ENCODE measurements at regions not wholly inside any gene's neighbourhood (a gene's known extent, or its start where the extent isn't known, plus 50 kb on each side); places are given as distances from the start of the nearest gene placed in this dataset.
"Not testable (repeated sequence)": the region's sequence is repeated elsewhere in the genome, so short reads cannot be mapped to it uniquely, and the experiment has no call there.

DNA sequence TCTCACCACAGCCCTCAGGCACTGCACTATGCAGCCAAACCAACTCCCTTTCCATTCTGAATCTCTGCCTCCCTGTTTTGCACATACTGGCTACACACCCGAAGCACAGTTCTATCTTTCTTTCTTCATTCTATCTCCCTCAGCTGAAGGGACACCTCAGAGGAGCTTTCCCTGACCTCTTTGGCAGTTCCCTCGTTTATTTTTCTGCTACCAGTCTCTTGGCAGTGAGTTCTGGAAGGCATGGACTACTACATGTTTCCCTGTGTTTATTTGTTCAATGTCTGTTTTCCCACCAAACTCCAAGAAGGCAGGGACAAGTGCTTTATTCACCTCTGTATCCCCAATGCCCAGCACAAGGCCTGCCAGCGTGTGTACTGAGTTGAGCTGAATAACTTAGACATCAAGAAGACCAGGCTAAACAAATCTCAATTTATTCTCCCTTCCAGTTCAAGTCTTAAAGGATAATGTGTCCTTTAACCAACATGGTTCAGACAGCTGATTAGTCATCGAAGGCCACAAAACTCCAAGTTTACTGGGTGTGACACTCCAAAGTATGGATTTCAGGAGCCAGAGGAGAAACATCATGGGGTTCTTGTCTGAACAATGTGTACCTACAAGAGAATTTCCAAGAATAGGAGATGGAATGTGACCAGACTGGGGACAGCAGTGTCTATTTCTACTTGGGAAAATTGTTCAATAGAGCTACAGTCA lies 260.1 kb upstream of the CTNNB1 start:
- TF ChIP-seq BHLHE40 (IDR thresholded peaks at IDR 0.05; ENCODE audit: borderline replicate concordance) (no peak), ZNF384 (IDR thresholded peaks at IDR 0.05) (no peak), SP1 (IDR thresholded peaks at IDR 0.05) (no peak), FOXA1 (IDR thresholded peaks at IDR 0.05) (no peak), TARDBP (IDR thresholded peaks at IDR 0.05) (no peak), HDGF (IDR thresholded peaks at IDR 0.05; ENCODE audit: borderline replicate concordance) (no peak), NFRKB (IDR thresholded peaks at IDR 0.05) (no peak), CTBP1 (IDR thresholded peaks at IDR 0.05; ENCODE audit: borderline replicate concordance) (no peak), L3MBTL2 (conservative IDR thresholded peaks at IDR 0.05) (no peak), ARNT (IDR thresholded peaks at IDR 0.05) (no peak), SUZ12 (IDR thresholded peaks at IDR 0.05) (no peak), FOXM1 (IDR thresholded peaks at IDR 0.05; ENCODE audit: borderline replicate concordance) (no peak), FOXK2 (IDR thresholded peaks at IDR 0.05) (no peak), ELF4 (IDR thresholded peaks at IDR 0.05) (no peak), LEF1 (IDR thresholded peaks at IDR 0.05; ENCODE audit: borderline replicate concordance) (no peak)
- TF ChIP-seq, protein P1, sequence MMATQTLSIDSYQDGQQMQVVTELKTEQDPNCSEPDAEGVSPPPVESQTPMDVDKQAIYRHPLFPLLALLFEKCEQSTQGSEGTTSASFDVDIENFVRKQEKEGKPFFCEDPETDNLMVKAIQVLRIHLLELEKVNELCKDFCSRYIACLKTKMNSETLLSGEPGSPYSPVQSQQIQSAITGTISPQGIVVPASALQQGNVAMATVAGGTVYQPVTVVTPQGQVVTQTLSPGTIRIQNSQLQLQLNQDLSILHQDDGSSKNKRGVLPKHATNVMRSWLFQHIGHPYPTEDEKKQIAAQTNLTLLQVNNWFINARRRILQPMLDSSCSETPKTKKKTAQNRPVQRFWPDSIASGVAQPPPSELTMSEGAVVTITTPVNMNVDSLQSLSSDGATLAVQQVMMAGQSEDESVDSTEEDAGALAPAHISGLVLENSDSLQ (IDR thresholded peaks at IDR 0.05) = no peak
- ChIA-PET POLR2A (no interaction called here), CTCF (no interaction called here)
- DNase-seq (ENCODE audit: extremely low spot score) = no peak

DNA sequence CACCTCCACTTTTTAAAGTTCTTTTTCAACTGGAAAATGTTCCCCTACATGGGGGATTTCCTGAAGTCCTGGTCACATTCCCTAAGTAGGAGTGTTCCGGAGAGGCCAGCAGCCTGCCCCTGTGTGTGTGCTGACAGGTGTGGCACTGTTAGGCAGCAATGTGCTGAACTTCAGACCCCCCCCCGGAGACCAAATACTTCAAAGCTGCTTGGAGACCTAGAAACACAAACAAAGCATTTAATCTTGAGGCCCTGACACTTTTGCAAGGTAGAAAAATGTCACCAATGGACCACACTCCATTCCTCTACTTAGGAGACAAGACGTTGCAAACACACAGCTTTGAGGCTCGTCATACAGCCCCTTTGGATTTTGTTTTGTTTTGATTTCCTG lies 259.6 kb upstream of the CTNNB1 start:
- ChIA-PET CTCF (no interaction called here), POLR2A (no interaction called here)
- TF ChIP-seq FOXA1 (IDR thresholded peaks at IDR 0.05) = no peak
- TF ChIP-seq FOXM1 (IDR thresholded peaks at IDR 0.05; ENCODE audit: borderline replicate concordance) = no peak
- TF ChIP-seq ELF4 (IDR thresholded peaks at IDR 0.05) = no peak
- no peak for TF ChIP-seq ZNF384 (IDR thresholded peaks at IDR 0.05)
- no peak for TF ChIP-seq NFRKB (IDR thresholded peaks at IDR 0.05)
- TF ChIP-seq ARNT (IDR thresholded peaks at IDR 0.05) = no peak
- no peak for TF ChIP-seq TARDBP (IDR thresholded peaks at IDR 0.05)
- TF ChIP-seq, protein P1 (IDR thresholded peaks at IDR 0.05) = no peak
- TF ChIP-seq LEF1 (IDR thresholded peaks at IDR 0.05; ENCODE audit: borderline replicate concordance) = no peak
- TF ChIP-seq SUZ12 (IDR thresholded peaks at IDR 0.05) = no peak
- TF ChIP-seq FOXK2 (IDR thresholded peaks at IDR 0.05) = no peak
- DNase-seq (ENCODE audit: extremely low spot score) = no peak

DNA sequence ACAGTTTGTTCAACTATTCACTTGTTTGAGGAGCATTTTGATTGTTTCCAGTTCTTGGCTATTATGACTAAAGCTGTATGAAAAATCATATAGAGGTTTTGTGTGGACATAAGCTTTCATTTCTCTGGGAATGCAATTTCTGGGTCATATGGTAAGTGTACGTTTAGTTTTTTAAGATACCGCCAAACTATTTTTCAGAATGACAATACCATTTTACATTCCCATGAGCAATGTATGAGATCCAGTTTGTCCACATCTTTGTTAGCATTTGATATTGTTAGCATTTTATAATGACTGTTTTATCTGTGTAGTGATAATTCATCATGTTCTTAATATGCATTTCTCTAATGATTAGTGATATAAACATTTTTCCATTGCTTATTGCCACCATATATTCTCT lies 258.7 kb upstream of the CTNNB1 start:
- ChIA-PET POLR2A (no interaction called here), CTCF (no interaction called here)
- TF ChIP-seq ZNF384 (IDR thresholded peaks at IDR 0.05) = no peak
- TF ChIP-seq LEF1 (IDR thresholded peaks at IDR 0.05; ENCODE audit: borderline replicate concordance) = no peak
- TF ChIP-seq CTBP1 (IDR thresholded peaks at IDR 0.05; ENCODE audit: borderline replicate concordance) = no peak
- TF ChIP-seq, protein P1 (IDR thresholded peaks at IDR 0.05) = no peak
- TF ChIP-seq SP1 (IDR thresholded peaks at IDR 0.05) = no peak
- no peak for TF ChIP-seq L3MBTL2 (conservative IDR thresholded peaks at IDR 0.05)
- no peak for TF ChIP-seq NFRKB (IDR thresholded peaks at IDR 0.05)
- TF ChIP-seq FOXM1 (IDR thresholded peaks at IDR 0.05; ENCODE audit: borderline replicate concordance) = no peak
- TF ChIP-seq ELF4 (IDR thresholded peaks at IDR 0.05) = no peak
- no peak for TF ChIP-seq HDGF (IDR thresholded peaks at IDR 0.05; ENCODE audit: borderline replicate concordance)
- TF ChIP-seq FOXA1 (IDR thresholded peaks at IDR 0.05) = no peak
- no peak for TF ChIP-seq TARDBP (IDR thresholded peaks at IDR 0.05)
- TF ChIP-seq ARNT (IDR thresholded peaks at IDR 0.05) = no peak
- DNase-seq (ENCODE audit: extremely low spot score) = no peak

DNA sequence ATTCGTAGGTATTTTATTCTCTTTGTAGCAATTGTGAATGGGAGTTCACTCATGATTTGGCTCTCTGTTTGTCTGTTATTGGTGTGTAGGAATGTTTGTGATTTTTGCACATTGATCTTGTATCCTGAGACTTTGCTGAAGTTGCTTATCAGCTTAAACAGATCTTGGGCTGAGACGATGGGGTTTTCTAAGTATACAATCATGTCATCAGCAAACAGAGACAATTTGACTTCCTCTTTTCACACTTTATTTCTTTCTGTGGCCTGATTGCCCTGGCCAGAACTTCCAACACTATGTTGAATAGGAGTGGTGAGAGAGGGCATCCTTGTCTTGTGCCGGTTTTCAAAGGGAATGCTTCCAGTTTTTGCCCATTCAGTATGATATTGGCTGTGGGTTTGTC lies 252.3 kb upstream of the CTNNB1 start:
- CTCF ChIA-PET; POLR2A ChIA-PET; DNase-seq (ENCODE audit: extremely low spot score): not testable (repeated sequence)

DNA sequence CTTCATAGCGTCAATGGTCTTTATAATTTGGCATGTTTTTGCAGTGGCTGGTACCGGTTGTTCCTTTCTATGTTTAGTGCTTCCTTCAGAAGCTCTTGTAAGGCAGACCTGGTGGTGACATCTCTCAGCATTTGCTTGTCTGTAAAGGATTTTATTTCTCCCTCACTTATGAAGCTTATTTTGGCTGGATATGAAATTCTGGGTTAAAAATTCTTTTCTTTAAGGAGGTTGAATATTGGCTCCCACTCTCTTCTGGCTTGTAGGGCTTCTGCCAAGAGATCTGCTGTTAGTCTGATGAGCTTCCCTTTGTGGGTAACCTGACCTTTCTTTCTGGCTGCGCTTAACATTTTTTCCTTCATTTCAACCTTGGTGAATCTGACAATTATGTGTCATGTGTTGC lies 250.0 kb upstream of the CTNNB1 start:
- CTCF ChIA-PET; DNase-seq (ENCODE audit: extremely low spot score); POLR2A ChIA-PET: not testable (repeated sequence)

DNA sequence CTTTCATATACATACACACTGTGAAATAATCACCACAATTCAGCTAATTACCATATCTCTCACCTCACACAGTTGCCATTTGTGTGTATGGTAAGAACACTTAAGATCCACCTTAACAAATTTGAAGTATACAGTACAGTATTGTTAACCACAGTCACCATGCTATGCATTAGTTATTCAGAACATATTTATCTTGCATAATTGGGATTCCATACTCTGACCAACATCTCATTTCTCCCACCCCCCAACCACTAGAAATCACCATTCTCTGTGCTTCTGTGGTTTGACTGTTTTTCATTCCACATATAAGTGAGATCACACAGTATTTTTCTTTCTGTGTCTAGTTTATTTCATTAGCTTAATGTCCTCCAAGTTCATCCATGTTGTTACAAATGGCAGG lies 247.7 kb upstream of the CTNNB1 start:
- POLR2A ChIA-PET = no interaction called here
- TF ChIP-seq ELF4 (IDR thresholded peaks at IDR 0.05) (no peak), NFRKB (IDR thresholded peaks at IDR 0.05) (no peak), FOXK2 (IDR thresholded peaks at IDR 0.05) (no peak), CTBP1 (IDR thresholded peaks at IDR 0.05; ENCODE audit: borderline replicate concordance) (no peak), LEF1 (IDR thresholded peaks at IDR 0.05; ENCODE audit: borderline replicate concordance) (no peak), ZNF384 (IDR thresholded peaks at IDR 0.05) (no peak), BHLHE40 (IDR thresholded peaks at IDR 0.05; ENCODE audit: borderline replicate concordance) (no peak), SUZ12 (IDR thresholded peaks at IDR 0.05) (no peak), TARDBP (IDR thresholded peaks at IDR 0.05) (no peak), FOXM1 (IDR thresholded peaks at IDR 0.05; ENCODE audit: borderline replicate concordance) (no peak), FOXA1 (IDR thresholded peaks at IDR 0.05) (no peak), HDGF (IDR thresholded peaks at IDR 0.05; ENCODE audit: borderline replicate concordance) (no peak), SP1 (IDR thresholded peaks at IDR 0.05) (no peak), ARNT (IDR thresholded peaks at IDR 0.05) (no peak), L3MBTL2 (conservative IDR thresholded peaks at IDR 0.05) (no peak)
- TF ChIP-seq, protein P1 (IDR thresholded peaks at IDR 0.05) = no peak
- CTCF ChIA-PET = no interaction called here
- no peak for DNase-seq (ENCODE audit: extremely low spot score)
